SH-SY5Y (cell line): ENCODE measurements at regions not wholly inside any gene's neighbourhood (a gene's known extent, or its start where the extent isn't known, plus 50 kb on each side); places are given as distances from the start of the nearest gene placed in this dataset.

Experiments
- GATA2 ChIP-seq: IDR thresholded peaks from 2 replicates; pipeline ENCODE4 v1.6.1; 2011; ENCODE audit warnings: mild to moderate bottlenecking, low read depth, low read length
- GATA3 ChIP-seq: IDR thresholded peaks from 2 replicates; pipeline ENCODE4 v1.6.1; 2011; ENCODE audit warnings: low read depth, mild to moderate bottlenecking, low read length, moderate library complexity

DNA sequence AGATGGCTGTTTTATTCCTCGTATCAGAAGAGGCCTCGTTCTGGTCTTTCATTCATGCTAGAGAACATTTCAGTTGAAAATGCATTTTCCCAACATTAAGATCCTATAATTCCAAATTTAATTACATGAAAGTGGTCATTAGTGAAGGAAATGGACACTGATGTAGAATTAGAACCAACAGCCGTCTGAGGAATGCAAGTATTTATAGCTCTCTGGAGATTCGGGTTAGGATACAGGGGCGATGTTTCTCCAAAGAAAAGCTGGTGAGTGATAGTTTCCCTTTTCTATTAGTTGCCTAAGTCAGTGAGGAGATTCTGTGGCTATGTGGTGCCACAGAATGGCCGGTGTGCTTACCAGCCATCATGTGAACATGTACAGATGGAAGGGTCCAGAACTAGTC lies 109.0 kb upstream of the IL12A start:
- TF ChIP-seq GATA2, result no peak
- no peak for TF ChIP-seq GATA3
